D341Med (cell line): ENCODE measurements at regions not wholly inside any gene's neighbourhood (a gene's known extent, or its start where the extent isn't known, plus 50 kb on each side); places are given as distances from the start of the nearest gene placed in this dataset.
"Not testable (repeated sequence)": the region's sequence is repeated elsewhere in the genome, so short reads cannot be mapped to it uniquely, and the experiment has no call there.

Source experiments
- DNase-seq: peaks from one replicate; pipeline ENCODE4 v3.0.0; 2012; ENCODE audit warnings: low spot score

DNA sequence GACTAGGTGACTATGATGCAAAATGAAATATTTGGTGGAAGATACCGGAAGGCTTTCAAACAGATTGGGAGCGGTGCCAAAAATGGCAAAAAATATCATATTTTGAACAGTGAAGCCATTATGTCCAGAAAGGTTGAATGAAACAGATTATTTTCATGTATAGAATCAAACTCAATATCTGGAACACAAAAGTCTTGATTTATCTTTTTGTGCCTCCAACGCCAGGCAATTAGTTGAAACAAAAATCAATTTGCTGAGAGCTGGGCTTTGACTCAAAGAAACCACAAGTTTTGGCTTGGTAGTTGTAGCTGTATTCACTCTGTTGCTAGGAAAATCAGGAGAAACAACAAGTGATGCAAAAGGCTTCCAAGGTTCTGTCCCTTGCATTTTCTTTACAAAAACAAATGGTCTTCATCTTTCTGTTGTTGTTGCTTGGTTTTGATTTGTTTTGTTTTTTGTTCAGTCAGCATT lies 421.7 kb upstream of the TYRP1 start:
- DNase-seq: no peak

DNA sequence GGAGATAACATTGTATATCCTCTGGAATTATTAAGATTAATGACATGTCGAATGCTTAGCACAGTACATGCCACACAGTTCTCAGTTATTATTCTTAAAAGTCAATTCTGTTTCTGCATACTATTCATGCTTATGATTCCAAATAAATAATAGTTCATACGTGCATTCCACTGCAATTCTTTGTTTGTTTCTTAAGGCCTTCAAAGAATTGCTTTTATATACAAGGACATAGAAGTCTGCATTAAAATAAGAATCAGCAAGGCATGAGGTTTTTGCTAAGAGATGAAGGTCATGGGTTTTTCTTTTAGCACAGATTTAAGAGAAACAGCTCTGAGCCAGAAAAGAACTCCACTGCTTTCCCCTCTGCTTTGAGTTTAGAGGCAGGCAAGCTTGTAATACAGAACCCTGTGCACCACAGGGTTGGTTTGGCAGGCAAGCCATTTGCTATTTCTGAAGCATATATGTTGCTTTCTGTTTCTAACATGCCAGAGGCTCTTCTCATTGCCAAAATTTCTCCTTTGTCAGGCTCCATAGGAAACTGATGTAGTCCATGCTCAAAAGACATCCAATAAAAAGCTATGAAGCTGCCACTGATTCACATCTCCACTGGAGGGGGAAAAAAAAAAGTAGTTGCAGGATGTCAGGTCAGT lies 420.6 kb upstream of the TYRP1 start:
- no peak for DNase-seq

DNA sequence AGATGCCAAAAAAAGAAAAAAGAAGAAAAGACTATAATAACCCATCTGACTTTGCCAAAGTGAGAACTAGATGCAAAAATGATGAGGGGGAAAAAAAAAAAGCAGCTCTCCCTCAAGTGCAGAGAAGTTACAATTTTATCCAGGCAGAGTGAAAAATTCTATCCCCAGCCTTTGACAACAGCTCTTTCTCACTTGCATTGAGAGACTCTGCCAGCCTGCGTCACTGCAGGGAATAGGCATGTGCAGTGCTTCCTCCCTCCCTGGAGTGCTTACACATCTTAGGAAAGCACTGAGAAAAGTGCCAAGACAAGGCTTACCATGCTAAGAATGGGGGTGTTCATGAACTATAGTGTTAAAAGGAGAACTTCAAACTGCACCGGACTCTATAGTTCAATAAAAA lies 418.6 kb upstream of the TYRP1 start:
- no peak for DNase-seq

DNA sequence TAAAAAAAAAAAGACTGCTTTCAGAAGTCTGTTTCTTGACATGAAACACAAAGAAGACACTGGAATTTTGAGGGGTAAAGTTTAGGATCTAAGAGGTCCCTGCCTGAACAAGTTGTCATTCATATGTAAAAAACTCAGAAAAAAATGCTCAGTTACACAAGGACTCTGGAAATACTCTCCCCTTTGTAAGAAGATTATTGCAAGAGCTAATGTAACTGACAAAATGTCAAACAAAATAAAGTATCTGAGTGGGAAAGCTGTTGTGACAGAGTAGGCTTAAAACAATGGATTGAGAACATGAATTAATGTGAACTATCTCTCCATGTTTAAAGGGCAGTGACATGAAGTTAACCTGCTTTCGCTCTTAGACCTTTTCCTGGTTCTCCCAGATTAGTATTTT lies 416.7 kb upstream of the TYRP1 start:
- no peak for DNase-seq

DNA sequence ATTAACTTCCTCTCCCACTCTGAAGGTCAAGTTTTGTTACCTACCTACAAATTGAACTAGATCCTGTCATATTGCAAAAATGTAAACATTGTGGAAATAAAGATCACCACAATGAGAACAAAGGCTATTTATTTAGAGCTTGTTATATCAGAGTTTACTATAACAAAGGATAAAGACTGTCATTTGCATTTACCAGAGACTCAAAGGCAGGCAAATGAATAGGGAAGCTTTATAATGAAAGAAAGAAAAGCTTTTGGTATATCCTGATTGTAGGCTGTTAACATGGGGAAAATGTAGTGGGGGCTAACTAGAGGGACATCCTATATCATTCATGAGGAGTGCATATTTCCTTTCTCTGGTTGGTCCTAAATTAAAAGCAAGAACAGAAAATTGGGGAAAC lies 403.5 kb upstream of the TYRP1 start:
- DNase-seq: no peak

DNA sequence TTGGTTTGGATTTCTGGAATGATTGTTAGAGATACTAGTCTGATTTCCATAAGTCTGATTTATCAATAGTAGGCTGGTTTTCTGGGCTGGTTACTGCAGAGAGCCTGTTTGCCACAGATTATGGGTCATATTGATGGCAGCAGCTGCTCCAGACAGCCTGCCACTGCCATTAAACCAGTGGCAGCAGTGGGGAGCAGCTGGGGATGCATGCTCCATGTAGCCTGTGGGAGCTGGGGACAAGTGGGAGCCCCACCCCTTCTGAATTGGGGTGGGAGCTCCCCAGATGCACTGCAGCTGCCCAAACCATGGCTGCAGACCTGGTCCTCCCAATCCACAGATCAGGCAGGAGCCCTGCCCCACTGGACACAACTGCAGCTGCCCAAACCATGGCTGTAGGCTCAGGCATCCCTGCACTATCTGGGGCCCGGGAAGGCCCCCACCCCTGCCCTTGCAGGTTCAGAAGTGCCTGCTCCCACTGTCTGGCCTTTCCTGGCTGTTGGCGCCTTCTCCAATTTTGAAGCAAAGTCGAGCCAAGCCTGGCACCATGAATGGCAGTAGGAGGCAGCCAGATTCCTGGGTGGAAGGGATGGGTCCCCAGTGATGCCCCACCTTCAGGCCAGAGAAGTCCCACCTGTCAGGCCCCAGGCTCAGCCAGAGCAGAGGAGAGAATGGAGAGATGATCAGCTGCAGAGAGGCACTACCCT lies 402.9 kb upstream of the TYRP1 start:
- no peak for DNase-seq

DNA sequence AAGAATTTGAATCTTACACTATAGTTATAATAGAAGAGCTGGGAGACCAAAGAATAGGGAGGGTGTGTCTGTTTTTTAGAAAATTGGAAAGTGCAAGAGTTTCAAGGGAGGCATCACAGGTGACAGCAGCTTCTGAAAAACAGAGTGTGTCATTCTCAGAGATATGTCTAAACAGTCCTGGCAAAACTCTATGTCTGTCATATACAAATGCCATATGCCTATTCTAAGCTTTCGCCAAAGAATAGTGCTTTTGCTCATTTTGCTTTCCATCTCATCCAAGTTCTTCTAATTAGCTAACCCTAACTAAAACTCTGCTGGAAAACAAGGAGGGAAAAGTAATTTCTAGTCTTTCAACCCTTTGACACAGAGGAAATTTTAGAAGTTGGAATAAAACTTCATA lies 388.0 kb upstream of the TYRP1 start:
- DNase-seq: no peak

DNA sequence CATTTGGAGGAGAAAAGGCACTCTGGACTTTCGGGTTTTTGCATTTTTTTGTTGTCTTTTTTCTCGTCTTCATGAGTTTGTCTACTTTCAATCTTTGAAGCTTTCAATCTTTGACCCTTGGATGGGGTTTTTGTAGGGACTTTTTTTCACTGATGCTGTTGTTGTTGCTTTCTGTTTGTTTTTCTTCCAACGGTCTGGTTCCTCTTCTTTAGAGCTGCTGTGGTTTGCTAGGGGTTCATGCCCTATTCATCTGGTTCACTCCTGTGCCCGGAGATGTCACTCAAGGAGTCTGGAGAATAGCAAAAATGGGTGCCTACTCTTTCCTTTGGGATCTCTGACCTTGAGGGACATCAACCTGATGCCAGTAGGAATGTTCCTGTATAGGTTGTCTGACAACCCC lies 378.6 kb upstream of the TYRP1 start:
- no peak for DNase-seq

DNA sequence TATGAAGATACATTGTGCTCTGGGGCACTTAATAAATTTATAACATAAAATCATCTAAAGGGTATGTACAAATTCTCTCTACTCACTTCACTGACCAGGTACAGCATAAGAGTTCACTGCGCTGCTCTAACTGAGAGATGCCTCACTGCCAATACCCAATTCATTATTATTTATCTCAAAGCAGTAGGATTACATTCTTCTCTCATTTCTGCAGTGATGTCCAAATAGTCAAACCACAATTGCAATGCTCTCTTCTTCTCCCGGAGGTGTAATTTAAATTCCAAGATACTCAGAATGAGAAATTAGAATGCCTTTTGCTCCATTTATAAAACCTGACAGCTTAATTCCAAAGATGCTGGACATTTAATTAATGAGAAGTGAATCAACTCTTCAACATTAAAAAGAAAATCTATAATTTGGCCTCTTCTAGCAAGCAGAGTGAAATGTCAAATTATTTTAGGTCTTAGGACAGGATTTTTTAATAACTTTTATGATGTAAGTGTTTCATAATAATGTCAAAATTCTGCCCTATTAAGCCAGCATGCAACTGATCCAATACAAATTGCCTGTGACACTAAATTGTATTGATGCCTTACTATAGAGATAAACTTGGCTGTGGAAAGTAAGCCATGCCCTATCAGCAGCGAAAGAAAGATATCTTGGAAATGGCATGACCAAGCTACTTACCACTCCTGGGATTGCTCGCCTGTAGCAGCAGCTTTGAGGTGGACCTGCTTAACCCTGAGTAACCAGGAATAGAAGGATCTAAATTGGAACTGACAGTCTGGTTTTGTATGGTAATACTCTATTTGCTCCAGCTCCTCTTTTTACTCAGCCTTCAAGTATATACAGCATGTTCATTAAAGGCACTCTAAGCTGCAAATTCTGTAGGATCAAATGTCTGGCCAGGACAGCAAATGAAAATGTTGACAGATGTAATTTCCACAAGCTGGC lies 374.2 kb upstream of the TYRP1 start:
- DNase-seq: no peak

DNA sequence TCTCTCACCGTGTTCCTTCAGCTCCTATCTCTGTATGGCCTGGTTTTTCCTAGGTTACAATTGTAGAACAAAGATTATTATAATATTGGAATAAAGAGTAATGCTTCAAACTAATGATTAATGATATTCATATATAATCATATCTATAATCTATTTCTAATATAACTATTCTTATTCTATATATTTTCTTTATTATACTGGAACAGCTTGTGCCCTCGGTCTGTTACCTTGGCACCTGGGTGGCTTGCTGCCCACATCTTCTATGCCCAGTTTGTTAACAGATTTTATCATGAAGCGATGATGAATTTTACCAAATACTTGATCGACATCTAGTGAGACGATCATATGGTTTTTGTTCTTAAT lies 363.6 kb upstream of the TYRP1 start:
- DNase-seq: no peak

DNA sequence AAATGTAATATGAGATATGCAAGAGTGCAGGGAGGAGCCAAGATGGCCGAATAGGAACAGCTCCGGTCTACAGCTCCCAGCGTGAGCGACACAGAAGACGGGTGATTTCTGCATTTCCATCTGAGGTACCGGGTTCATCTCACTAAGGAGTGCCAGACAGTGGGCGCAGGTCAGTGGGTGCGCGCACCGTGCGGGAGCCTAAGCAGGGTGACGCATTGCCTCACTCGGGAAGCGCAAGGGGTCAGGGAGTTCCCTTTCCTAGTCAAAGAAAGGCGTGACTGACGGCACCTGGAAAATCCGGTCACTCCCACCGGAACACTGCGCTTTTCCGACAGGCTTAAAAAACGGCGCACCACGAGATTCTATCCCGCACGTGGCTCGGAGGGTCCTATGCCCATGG lies 359.2 kb upstream of the TYRP1 start:
- not testable (repeated sequence) for DNase-seq

DNA sequence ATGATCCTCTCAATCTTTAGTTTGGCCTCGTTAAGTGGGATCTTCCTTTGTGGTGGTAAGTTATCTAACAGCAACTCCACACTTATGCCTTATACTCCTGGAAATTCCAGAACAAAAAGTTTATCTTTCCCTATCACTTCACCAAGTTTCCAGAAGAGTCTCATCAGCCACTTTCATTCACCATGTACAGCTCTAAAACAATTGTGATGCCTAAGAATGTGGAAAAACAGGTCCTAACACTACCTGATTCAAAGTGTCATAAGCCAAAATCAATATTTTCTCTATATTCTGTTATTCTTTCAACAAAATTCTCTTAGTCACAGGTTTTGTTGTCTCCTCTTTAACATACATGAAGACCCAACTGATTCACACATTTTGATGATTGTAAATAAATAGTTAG lies 342.4 kb upstream of the TYRP1 start:
- no peak for DNase-seq

DNA sequence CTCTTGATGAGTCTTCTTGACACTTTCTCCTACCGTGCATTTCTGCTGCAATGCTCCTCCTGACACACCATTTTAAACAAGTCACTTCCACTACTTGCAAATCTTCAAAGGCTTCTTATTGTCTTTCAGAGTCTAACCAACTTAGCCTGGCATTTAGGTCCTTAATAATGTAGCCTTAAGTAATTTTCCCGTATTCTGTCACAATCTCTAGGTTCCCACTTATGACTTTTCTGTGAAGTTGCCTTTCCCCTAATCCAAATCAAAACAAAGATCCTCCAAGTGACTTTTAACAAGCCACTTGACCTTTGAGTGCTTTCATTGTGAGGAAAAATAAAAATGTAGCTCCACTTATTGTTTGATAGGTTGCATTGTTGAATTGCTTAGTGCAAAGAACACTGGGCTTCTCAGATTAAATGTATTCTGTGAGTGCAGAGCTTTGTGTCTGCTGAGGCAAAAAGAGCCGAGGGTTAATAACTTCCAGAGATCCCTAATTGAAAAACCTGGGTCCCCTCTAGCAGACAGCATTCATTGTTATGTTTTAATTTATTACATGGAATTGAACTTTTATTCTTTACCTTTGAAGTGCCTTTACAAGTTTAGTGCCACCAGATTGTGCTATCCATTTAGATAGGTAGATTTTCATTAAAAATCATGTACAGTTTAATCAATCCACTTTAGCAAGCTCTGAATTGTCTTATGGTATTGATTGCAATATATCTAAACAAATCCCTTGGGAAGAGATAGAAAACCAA lies 341.7 kb upstream of the TYRP1 start:
- no peak for DNase-seq

DNA sequence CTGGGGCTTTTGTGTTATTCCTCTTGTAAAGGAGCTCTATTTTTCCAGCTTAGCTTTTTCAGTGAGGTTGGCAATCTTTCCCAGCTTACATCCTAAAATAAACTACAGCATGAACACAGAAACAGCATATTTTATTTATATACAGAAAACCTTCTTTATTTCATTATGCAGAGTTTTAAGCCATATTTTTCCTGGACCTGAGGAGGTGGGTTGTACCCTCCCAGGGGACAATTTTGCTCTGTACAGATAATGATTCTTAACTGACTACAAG lies 341.2 kb upstream of the TYRP1 start:
- no peak for DNase-seq

DNA sequence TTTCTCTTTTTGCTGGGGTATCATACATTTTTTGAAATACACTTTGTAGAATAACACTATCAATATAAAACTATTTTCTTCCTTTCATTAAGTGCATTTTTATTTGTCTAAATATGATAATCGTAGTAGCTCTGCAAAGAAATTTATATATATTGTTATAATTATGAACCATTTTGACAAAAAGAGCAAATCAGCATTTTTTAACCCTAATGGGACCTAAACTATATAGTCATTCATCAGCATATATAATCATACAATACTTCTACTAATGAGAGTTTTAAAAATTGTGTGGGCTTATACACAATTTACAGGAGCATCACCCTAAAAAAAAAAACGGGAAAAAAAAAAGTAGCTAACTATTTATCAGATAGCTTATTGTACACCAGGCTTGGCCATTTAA lies 329.7 kb upstream of the TYRP1 start:
- DNase-seq: no peak

DNA sequence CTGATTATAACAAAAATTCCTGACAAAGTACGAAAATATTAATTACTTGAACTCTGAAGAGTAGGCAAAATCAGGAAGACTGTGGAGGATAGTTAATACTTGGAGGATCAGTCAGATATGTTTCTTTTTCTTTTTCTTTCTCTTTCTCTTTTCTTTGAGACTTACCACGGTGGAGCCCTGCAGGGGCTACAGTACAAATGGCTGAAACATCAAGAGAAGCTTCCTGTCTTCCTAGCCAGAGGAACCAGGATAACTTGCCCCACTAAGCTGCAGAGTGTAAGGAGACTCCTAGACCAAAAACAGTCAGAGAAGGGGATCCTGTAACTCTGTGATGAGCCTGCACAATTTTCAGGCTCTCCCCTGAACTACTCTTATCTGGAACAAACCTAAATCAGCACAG lies 324.6 kb upstream of the TYRP1 start:
- DNase-seq: no peak

DNA sequence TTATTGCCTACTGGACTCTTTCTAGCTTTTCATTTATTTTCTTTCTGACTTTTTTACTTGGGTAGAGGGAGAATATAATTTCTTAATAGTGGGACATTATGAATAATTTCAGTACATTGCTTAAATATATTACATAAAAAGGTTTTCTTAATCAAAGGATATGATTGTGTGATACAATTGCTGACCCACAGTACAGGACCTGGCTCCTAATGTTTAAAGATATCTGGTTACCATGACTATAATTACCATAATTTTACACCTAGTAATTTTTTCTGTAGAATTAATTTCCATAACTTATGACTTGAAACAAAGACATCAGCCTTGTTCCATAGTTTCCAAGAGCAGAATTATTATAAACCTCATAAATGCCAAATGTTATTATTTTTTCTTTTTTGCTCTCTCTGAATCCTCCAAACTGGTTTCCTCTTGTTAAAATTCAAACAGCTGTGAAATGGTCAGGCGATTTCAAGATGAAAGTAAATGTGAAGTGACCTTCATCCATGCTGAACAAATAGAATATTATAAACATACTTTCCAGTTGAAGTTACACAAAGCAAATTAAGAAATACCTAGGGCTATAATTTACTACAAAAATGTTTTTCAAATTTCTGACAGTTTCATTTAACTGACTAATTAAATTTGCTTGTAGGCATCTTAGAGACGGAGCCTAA lies 301.2 kb upstream of the TYRP1 start:
- no peak for DNase-seq

DNA sequence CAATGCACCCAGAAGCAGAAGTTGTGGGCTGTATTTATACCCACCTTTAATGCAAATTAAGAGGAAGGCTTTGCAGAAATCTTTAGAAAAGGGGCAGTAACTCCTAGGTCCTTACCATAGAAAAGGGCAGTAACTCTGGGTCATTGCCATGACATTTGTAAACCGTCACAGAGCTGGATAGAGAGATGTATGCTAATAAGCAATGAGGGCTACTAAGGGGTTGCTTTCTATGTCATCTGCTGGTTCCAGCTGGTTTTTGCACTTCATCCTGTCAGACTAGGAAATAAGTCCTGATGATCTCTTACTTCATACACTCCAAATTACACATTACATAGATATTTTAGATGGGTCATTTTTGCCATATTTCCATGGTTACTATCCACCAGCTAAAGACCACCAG lies 299.1 kb upstream of the TYRP1 start:
- no peak for DNase-seq

DNA sequence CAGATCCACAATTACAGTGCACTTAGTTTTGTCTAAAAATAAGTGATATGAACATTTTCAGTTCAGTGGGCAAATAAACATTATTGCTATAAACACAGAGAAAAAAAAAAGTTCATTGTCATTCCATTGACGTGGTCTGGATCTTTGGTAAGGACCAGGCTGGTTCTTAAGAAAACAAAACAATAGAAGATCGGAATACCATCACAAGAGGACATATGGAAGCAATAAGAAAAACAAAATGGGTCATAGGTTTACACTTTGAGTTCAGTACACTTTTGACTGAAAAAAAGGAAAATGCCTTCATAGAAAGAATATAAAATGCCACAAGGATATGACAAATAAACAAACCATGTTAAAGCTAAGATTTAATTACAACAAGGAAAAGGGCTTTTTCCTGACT lies 289.5 kb upstream of the TYRP1 start:
- DNase-seq: no peak

DNA sequence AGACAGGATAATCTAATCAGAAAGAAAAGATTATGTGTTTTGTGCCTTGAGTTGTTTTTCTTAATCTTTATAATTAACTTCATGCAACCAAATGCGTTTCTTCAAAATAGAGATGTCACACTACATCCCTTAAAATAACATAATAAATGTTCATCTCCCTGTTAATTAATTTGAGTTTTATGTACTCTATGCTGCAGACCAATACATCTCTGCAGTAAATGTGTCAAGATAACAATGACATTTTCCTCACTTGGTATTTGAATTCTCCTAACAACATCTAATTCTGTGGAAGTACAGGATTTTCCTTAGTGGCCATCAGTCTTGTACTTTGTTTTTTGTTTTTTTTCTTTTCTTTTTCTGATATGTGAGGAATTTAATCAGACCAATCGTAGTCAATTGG lies 279.2 kb upstream of the TYRP1 start:
- no peak for DNase-seq

DNA sequence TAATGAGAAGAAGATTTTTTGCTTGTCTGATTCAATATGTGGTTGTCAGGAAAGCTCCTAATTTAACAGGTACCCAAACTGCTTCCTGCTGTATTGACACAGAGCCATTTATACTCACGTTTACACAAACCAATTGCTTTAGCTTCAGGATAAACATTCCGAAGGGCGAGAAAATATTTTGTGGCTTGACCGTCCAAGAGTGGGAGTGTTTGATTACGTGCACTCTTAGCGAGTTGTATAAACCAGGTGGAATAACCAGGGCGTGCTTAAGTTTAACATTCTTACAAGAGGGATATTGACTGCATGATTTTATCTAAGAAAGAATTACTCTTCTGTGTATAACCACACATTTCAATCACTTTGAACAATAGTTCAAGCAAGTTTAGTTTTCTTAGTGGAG lies 278.7 kb upstream of the TYRP1 start:
- DNase-seq: no peak

DNA sequence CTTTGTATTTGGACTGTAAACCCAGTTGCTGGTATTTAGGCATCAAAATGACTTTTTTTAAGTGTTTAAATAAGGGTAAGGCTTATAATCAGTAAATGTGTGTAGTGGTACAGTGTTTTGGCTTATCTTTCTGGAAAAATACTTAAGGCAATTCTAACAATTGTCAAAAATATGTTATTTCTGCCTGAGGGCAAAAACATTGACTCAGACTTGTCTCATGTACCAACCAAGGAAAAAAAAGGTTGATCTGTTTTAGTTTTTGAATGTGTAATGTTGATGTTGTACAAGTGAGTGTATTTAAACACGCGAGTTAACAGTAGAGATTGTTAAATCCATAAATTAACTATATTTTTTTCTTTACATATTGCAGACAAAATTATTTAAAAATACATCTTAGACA lies 277.8 kb upstream of the TYRP1 start:
- DNase-seq: no peak
